Neural progenitor cell (in vitro differentiated cells): ENCODE measurements at regions not wholly inside any gene's neighbourhood (a gene's known extent, or its start where the extent isn't known, plus 50 kb on each side); places are given as distances from the start of the nearest gene placed in this dataset.

Experiments used
- EZH2phosphoT487 ChIP-seq: fragments of 200-600 bp; sonication (generic); IDR thresholded peaks from 2 replicates; pipeline ENCODE4 v1.6.1; 2017; ENCODE audit warnings: antibody characterized with exemption
- TF ChIP-seq, protein P1 (sequence below): fragments of 200-600 bp; sonication (generic); IDR thresholded peaks from 2 replicates; pipeline ENCODE4 v1.5.1; 2017; ENCODE audit warnings: antibody characterized with exemption, mild to moderate bottlenecking

DNA sequence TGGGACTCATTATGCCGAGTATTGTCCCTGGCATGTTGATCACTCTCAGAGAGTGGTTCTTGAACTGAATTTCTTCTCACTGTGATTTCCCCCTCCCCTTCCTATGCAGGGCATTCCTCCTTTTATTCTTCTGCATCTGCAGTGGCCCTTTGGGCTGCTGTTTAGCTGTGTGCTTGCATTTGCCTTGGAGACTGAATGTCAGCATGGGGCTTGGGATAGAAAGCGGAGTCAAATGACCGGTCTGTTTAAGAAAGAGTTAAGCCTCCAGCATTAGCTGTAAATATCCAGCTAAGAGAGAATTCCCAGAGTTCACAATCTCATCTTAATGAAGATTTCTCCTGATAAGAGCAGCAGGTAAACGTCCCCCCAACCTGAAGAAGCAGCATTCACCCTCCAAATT, 65.6 kb upstream of the RMST start:
- TF ChIP-seq, protein P1, sequence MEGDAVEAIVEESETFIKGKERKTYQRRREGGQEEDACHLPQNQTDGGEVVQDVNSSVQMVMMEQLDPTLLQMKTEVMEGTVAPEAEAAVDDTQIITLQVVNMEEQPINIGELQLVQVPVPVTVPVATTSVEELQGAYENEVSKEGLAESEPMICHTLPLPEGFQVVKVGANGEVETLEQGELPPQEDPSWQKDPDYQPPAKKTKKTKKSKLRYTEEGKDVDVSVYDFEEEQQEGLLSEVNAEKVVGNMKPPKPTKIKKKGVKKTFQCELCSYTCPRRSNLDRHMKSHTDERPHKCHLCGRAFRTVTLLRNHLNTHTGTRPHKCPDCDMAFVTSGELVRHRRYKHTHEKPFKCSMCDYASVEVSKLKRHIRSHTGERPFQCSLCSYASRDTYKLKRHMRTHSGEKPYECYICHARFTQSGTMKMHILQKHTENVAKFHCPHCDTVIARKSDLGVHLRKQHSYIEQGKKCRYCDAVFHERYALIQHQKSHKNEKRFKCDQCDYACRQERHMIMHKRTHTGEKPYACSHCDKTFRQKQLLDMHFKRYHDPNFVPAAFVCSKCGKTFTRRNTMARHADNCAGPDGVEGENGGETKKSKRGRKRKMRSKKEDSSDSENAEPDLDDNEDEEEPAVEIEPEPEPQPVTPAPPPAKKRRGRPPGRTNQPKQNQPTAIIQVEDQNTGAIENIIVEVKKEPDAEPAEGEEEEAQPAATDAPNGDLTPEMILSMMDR = no peak
- no peak for TF ChIP-seq EZH2phosphoT487
